ENCODE measurements at regions not wholly inside any gene's neighbourhood (a gene's known extent, or its start where the extent isn't known, plus 50 kb on each side); places are given as distances from the start of the nearest gene placed in this dataset.

- Histone ChIP-seq H3K4me3 (ENCODE audit: low read length) (no peak overlapping the region), H3K4me2 (ENCODE audit: low read length) (no peak overlapping the region), H3K79me2 (ENCODE audit: low read length) (no peaks in the 10 kb centered on the region), H3K9ac (ENCODE audit: low read length) (no peak overlapping the region), H4K20me1 (ENCODE audit: low read length) (no peaks in the 10 kb centered on the region), H3K9me3 (ENCODE audit: low read length) (no peaks in the 10 kb centered on the region), H3K27ac (ENCODE audit: low read length) (no peak overlapping the region), H3K36me3 (ENCODE audit: low read depth, low read length) (no peaks in the 10 kb centered on the region), H3F3A (ENCODE audit: low read length, unreplicated experiment) (no peaks in the 10 kb centered on the region), H2AFZ (ENCODE audit: low read length) (no peak overlapping the region), H3K4me1 (ENCODE audit: insufficient read depth, low read length) (no peaks in the 10 kb centered on the region), H3K9me2 (replicated peaks; ENCODE audit: low read length) (no peaks in the 10 kb centered on the region), H3K27me3 (ENCODE audit: low read length) (peaks cover 9% of the 10 kb centered on the region; the same call in 1 of the 2 replicates)
- TF ChIP-seq EZH2 (IDR thresholded peaks at IDR 0.05; ENCODE audit: low read length, unreplicated experiment) (no peak), EZH2phosphoT487 (IDR thresholded peaks at IDR 0.05; ENCODE audit: borderline replicate concordance, low read length) (no peak), CTCF (conservative IDR thresholded peaks at IDR 0.05; ENCODE audit: low read depth, low read length) (no peak)
- POLR2A ChIA-PET (ENCODE audit: unreplicated experiment): no interaction called here
- CTCF ChIA-PET: no interaction called here
- no TSS peak for BruUV-seq (replicated peaks)
- DNase-seq (no peak), ATAC-seq (no peak)
- intact Hi-C loops (cut with micrococcal nuclease): no loop called here
Observed at GRCh38 chr12:13692332-13692731, 289.1 kb downstream of the GRIN2B start.

GRCh38 chr12:13691598-13691997, 289.8 kb downstream of the GRIN2B start:
- Histone ChIP-seq H3K79me2 (ENCODE audit: low read length) (no peaks in the 10 kb centered on the region), H3K9me3 (ENCODE audit: low read length) (no peaks in the 10 kb centered on the region), H3K27me3 (ENCODE audit: low read length) (peaks cover 9% of the 10 kb centered on the region; the same call in 1 of the 2 replicates), H3K4me2 (ENCODE audit: low read length) (no peak overlapping the region), H3K27ac (ENCODE audit: low read length) (no peak overlapping the region), H2AFZ (ENCODE audit: low read length) (no peak overlapping the region), H4K20me1 (ENCODE audit: low read length) (no peaks in the 10 kb centered on the region), H3F3A (ENCODE audit: low read length, unreplicated experiment) (no peaks in the 10 kb centered on the region), H3K9me2 (replicated peaks; ENCODE audit: low read length) (no peaks in the 10 kb centered on the region), H3K9ac (ENCODE audit: low read length) (no peak overlapping the region), H3K4me1 (ENCODE audit: insufficient read depth, low read length) (no peaks in the 10 kb centered on the region), H3K36me3 (ENCODE audit: low read depth, low read length) (no peaks in the 10 kb centered on the region), H3K4me3 (ENCODE audit: low read length) (no peak overlapping the region)
- BruUV-seq (replicated peaks): no TSS peak
- ChIA-PET POLR2A (ENCODE audit: unreplicated experiment) (no interaction called here), CTCF (no interaction called here)
- intact Hi-C loops (cut with micrococcal nuclease): no loop called here
- TF ChIP-seq EZH2phosphoT487 (IDR thresholded peaks at IDR 0.05; ENCODE audit: borderline replicate concordance, low read length): no peak
- DNase-seq (no peak), ATAC-seq (no peak)

GRCh38 chr12:13687633-13688032, 293.8 kb downstream of the GRIN2B start:
- H3K4me1 ChIP-seq (ENCODE audit: insufficient read depth, low read length): no peaks in the 10 kb centered on the region

More at GRCh38 chr12:13687633-13688032, 293.8 kb downstream of the GRIN2B start:
- TF ChIP-seq EZH2phosphoT487 (IDR thresholded peaks at IDR 0.05; ENCODE audit: borderline replicate concordance, low read length) (no peak), CTCF (conservative IDR thresholded peaks at IDR 0.05; ENCODE audit: low read depth, low read length) (no peak), EZH2 (IDR thresholded peaks at IDR 0.05; ENCODE audit: low read length, unreplicated experiment) (no peak)
- CTCF ChIA-PET: no interaction called here
- POLR2A ChIA-PET (ENCODE audit: unreplicated experiment): no interaction called here
- Histone ChIP-seq H3K36me3 (ENCODE audit: low read depth, low read length) (no peaks in the 10 kb centered on the region), H3K9me2 (replicated peaks; ENCODE audit: low read length) (no peaks in the 10 kb centered on the region), H3K9me3 (ENCODE audit: low read length) (no peaks in the 10 kb centered on the region), H3K27me3 (ENCODE audit: low read length) (peaks cover 13% of the 10 kb centered on the region), H3F3A (ENCODE audit: low read length, unreplicated experiment) (no peaks in the 10 kb centered on the region), H2AFZ (ENCODE audit: low read length) (no peak overlapping the region), H3K4me2 (ENCODE audit: low read length) (no peak overlapping the region), H4K20me1 (ENCODE audit: low read length) (no peaks in the 10 kb centered on the region), H3K9ac (ENCODE audit: low read length) (no peak overlapping the region), H3K79me2 (ENCODE audit: low read length) (no peaks in the 10 kb centered on the region), H3K4me3 (ENCODE audit: low read length) (no peak overlapping the region), H3K27ac (ENCODE audit: low read length) (no peak overlapping the region)
- no peak for ATAC-seq
- intact Hi-C loops (cut with micrococcal nuclease): no loop called here
- no peak for DNase-seq
- no TSS peak for BruUV-seq (replicated peaks)
